Right renal cortex interstitium (tissue), 3 donors: ENCODE measurements at regions not wholly inside any gene's neighbourhood (a gene's known extent, or its start where the extent isn't known, plus 50 kb on each side); places are given as distances from the start of the nearest gene placed in this dataset.
"Not testable (repeated sequence)": the region's sequence is repeated elsewhere in the genome, so short reads cannot be mapped to it uniquely, and the experiment has no call there.

Experiments used
- DNase-seq, 3 donors: peaks; one replicate each; pipeline ENCODE4 v3.0.0-alpha.2; 2013; ENCODE audit warnings: low read depth in 3 of 3, low spot score in 2 of 3

- DNase-seq: no peak
Measured at GRCh38 chr12:46087916-46088439, 97.6 kb upstream of the SCAF11 start.

- DNase-seq: no peak
Measured at GRCh38 chr12:46084666-46085631, 94.6 kb upstream of the SCAF11 start.

GRCh38 chr12:46082490-46083200 is 92.3 kb upstream of the SCAF11 start:
- DNase-seq: no peak

- DNase-seq: no peak
Measured at GRCh38 chr12:46073321-46073720, 82.9 kb upstream of the SCAF11 start.

- DNase-seq: peak; percentile 8 to 27 (median 21)
Measured at GRCh38 chr12:46071769-46072624, 81.6 kb upstream of the SCAF11 start.

- no peak for DNase-seq
Measured at GRCh38 chr12:46071335-46071734, 81.0 kb upstream of the SCAF11 start.

- no peak for DNase-seq
Measured at GRCh38 chr12:46067094-46067493, 76.7 kb upstream of the SCAF11 start.

GRCh38 chr12:46065412-46066166 is 75.2 kb upstream of the SCAF11 start:
- DNase-seq: no peak

GRCh38 chr12:46064548-46064947 is 74.2 kb upstream of the SCAF11 start:
- DNase-seq: no peak

- DNase-seq: not testable (repeated sequence)
Measured at GRCh38 chr12:46058697-46059096, 68.3 kb upstream of the SCAF11 start.

GRCh38 chr12:46050805-46051204 is 60.4 kb upstream of the SCAF11 start:
- DNase-seq: no peak

GRCh38 chr12:46049665-46050064 is 59.3 kb upstream of the SCAF11 start:
- DNase-seq: no peak

- DNase-seq: no peak
Measured at GRCh38 chr12:46046436-46046835, 56.1 kb upstream of the SCAF11 start.

GRCh38 chr12:46043972-46044520 is 53.7 kb upstream of the SCAF11 start:
- DNase-seq: no peak
